ENCODE measurements at regions not wholly inside any gene's neighbourhood (a gene's known extent, or its start where the extent isn't known, plus 50 kb on each side); places are given as distances from the start of the nearest gene placed in this dataset.

- TF ChIP-seq CTCF (IDR thresholded peaks at IDR 0.05), result no peak
- TF ChIP-seq EP300 (IDR thresholded peaks at IDR 0.05), result no peak
Measured at GRCh38 chr2:188890755-188891154, 83.4 kb upstream of the COL3A1 start.

All from ovary (tissue), 3 donors.